Keratinocyte (primary cell): ENCODE measurements at regions not wholly inside any gene's neighbourhood (a gene's known extent, or its start where the extent isn't known, plus 50 kb on each side); places are given as distances from the start of the nearest gene placed in this dataset.

ENCODE experiments used
- DNase-seq: peaks from one replicate; pipeline ENCODE4 v3.0.0-alpha.2; 2011; ENCODE audit warnings: low read depth, missing footprints, low spot score
- FAIRE-seq: peaks from 2 replicates; lab custom pipeline; 2011; peaks lifted over from hg19 to GRCh38; lab: Jason Lieb, UNC
- H2AFZ ChIP-seq: 2 replicates; pipeline ENCODE4 v1.6.0; 2012; ENCODE audit warnings: low read length, control low read depth, inconsistent platforms; ENCODE audit not compliant: control insufficient read depth
- H3K27ac ChIP-seq: 2 replicates; pipeline ENCODE4 v1.5.1; 2011; ENCODE audit warnings: low read length; ENCODE audit not compliant: control insufficient read depth, insufficient read depth
- H3K27me3 ChIP-seq: 3 replicates; pipeline ENCODE4 v1.6.0; 2011; ENCODE audit warnings: low read length; ENCODE audit not compliant: control insufficient read depth, insufficient read depth; ENCODE audit errors: extremely low read depth
- H3K36me3 ChIP-seq, 2 experiments: 2 replicates in 1 of 2; 3 replicates in 1 of 2; pipeline ENCODE4 v1.5.1; 2011; ENCODE audit warnings: low read length in 2 of 2, mild to moderate bottlenecking in 1 of 2; ENCODE audit not compliant: control insufficient read depth in 2 of 2, insufficient read depth in 2 of 2; ENCODE audit errors: extremely low read depth in 1 of 2
- H3K4me1 ChIP-seq: 3 replicates; pipeline ENCODE4 v1.5.1; 2011; ENCODE audit warnings: low read length; ENCODE audit not compliant: control insufficient read depth, insufficient read depth; ENCODE audit errors: extremely low read depth
- H3K4me2 ChIP-seq: 3 replicates; pipeline ENCODE4 v1.6.0; 2011; ENCODE audit warnings: low read depth, low read length; ENCODE audit not compliant: control insufficient read depth, insufficient read depth; ENCODE audit errors: extremely low read depth
- H3K4me3 ChIP-seq, 3 experiments: fragments of 200-600 bp in 1 of 3; sonication (generic) in 1 of 3; 2 replicates in 2 of 3; 3 replicates in 1 of 3; pipeline ENCODE4 v1.5.1; 2011 to 2016; ENCODE audit warnings: low read length in 3 of 3, mild to moderate bottlenecking in 3 of 3, control low read depth in 2 of 3, inconsistent platforms in 1 of 3, low read depth in 1 of 3, mixed read lengths in 1 of 3, mixed run types in 1 of 3, moderate library complexity in 1 of 3; ENCODE audit not compliant: control insufficient read depth in 2 of 3, insufficient read depth in 2 of 3; ENCODE audit errors: extremely low read depth in 1 of 3
- H3K79me2 ChIP-seq: 2 replicates; pipeline ENCODE4 v1.6.0; 2012; ENCODE audit warnings: low read length; ENCODE audit not compliant: control insufficient read depth, insufficient read depth
- H3K9ac ChIP-seq: 3 replicates; pipeline ENCODE4 v1.6.0; 2011; ENCODE audit warnings: low read length; ENCODE audit not compliant: control insufficient read depth, insufficient read depth; ENCODE audit errors: extremely low read depth
- H3K9me1 ChIP-seq: 3 replicates; pipeline ENCODE4 v1.6.0; 2011; ENCODE audit warnings: low read length; ENCODE audit not compliant: control insufficient read depth, insufficient read depth; ENCODE audit errors: extremely low read depth
- H3K9me3 ChIP-seq: 2 replicates; pipeline ENCODE4 v1.5.1; 2012; ENCODE audit warnings: low read depth, low read length; ENCODE audit not compliant: control insufficient read depth
- H4K20me1 ChIP-seq: 3 replicates; pipeline ENCODE4 v1.6.0; 2011; ENCODE audit warnings: low read length; ENCODE audit not compliant: control insufficient read depth, insufficient read depth; ENCODE audit errors: extremely low read depth
- EZH2 ChIP-seq: IDR thresholded peaks from one replicate; pipeline ENCODE4 v1.6.1; 2012; ENCODE audit warnings: inconsistent platforms, mild to moderate bottlenecking, low read length, moderate library complexity
- dilution Hi-C: fragments of 300-500 bp; cut with MboI; formaldehyde crosslinking; loops from one replicate; pipeline ENCODE4 v1.7.0; 2020; ENCODE audit warnings: low sequenced_read_pairs; ENCODE audit not compliant: extremely low pct_ligation_motif_present
- TF ChIP-seq, protein P1 (sequence below), 3 experiments: IDR thresholded peaks in 1 of 3; conservative IDR thresholded peaks in 1 of 3; optimal IDR thresholded peaks in 1 of 3; 2 replicates in 2 of 3; 3 replicates in 1 of 3; pipeline versions ENCODE3 to v1.5.1; 2011; ENCODE audit warnings: low read length in 3 of 3, mild to moderate bottlenecking in 3 of 3, moderate library complexity in 2 of 3, control low read depth in 1 of 3, inconsistent platforms in 1 of 3; ENCODE audit not compliant: insufficient read depth in 2 of 3; ENCODE audit errors: extremely low read depth in 1 of 3

- Histone ChIP-seq H3K4me2 (no peak overlapping the region), H3K27me3 (no peaks in the 10 kb centered on the region), H3K9me3 (peaks cover 2% of the 10 kb centered on the region), H3K27ac (no peak overlapping the region), H3K9ac (no peak overlapping the region), H4K20me1 (no peaks in the 10 kb centered on the region), H3K4me3 (no peak overlapping the region), H2AFZ (no peak overlapping the region), H3K79me2 (no peaks in the 10 kb centered on the region), H3K36me3 (no peaks in the 10 kb centered on the region), H3K4me1 (peaks cover 24% of the 10 kb centered on the region), H3K9me1 (no peaks in the 10 kb centered on the region)
- DNase-seq, result no peak
- TF ChIP-seq, protein P1, sequence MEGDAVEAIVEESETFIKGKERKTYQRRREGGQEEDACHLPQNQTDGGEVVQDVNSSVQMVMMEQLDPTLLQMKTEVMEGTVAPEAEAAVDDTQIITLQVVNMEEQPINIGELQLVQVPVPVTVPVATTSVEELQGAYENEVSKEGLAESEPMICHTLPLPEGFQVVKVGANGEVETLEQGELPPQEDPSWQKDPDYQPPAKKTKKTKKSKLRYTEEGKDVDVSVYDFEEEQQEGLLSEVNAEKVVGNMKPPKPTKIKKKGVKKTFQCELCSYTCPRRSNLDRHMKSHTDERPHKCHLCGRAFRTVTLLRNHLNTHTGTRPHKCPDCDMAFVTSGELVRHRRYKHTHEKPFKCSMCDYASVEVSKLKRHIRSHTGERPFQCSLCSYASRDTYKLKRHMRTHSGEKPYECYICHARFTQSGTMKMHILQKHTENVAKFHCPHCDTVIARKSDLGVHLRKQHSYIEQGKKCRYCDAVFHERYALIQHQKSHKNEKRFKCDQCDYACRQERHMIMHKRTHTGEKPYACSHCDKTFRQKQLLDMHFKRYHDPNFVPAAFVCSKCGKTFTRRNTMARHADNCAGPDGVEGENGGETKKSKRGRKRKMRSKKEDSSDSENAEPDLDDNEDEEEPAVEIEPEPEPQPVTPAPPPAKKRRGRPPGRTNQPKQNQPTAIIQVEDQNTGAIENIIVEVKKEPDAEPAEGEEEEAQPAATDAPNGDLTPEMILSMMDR (optimal IDR thresholded peaks at IDR 0.05 in 1 of 3, IDR thresholded peaks at IDR 0.05 in 1 of 3, conservative IDR thresholded peaks at IDR 0.05 in 1 of 3; ENCODE audit: extremely low read depth in 1 of 3, insufficient read depth in 2 of 3, low read length in 3 of 3), result peak in 1 of 3 experiments; percentile 23
- TF ChIP-seq EZH2, result no peak
- dilution Hi-C loops, result no loop called here
- FAIRE-seq, result peak; percentile 62
Observed at GRCh38 chr16:65415460-65415859, 293.6 kb upstream of the CDH11 start.

- no peak overlapping the region for H3K27ac ChIP-seq
- peak; percentile 90 for FAIRE-seq
- H3K4me3 ChIP-seq, result no peak overlapping the region
- no peak overlapping the region for H3K4me2 ChIP-seq
- no peak for TF ChIP-seq EZH2
- TF ChIP-seq, protein P1 (optimal IDR thresholded peaks at IDR 0.05 in 1 of 3, IDR thresholded peaks at IDR 0.05 in 1 of 3, conservative IDR thresholded peaks at IDR 0.05 in 1 of 3; ENCODE audit: extremely low read depth in 1 of 3, insufficient read depth in 2 of 3, low read length in 3 of 3), result no peak
- H3K79me2 ChIP-seq, result no peaks in the 10 kb centered on the region
- no peaks in the 10 kb centered on the region for H3K27me3 ChIP-seq
- no peaks in the 10 kb centered on the region for H3K9me1 ChIP-seq
- peak; percentile 30 for DNase-seq
- no peaks in the 10 kb centered on the region for H4K20me1 ChIP-seq
- no peaks in the 10 kb centered on the region for H3K9me3 ChIP-seq
- H3K9ac ChIP-seq, result no peak overlapping the region
- no peak overlapping the region for H2AFZ ChIP-seq
- dilution Hi-C loops, result no loop called here
- no peaks in the 10 kb centered on the region for H3K36me3 ChIP-seq
- H3K4me1 ChIP-seq, result peaks cover 31% of the 10 kb centered on the region
Observed at GRCh38 chr16:65414284-65414984, 292.6 kb upstream of the CDH11 start.
